GM19025 (cell line): ENCODE measurements at regions not wholly inside any gene's neighbourhood (a gene's known extent, or its start where the extent isn't known, plus 50 kb on each side); places are given as distances from the start of the nearest gene placed in this dataset.
"Not testable (repeated sequence)": the region's sequence is repeated elsewhere in the genome, so short reads cannot be mapped to it uniquely, and the experiment has no call there.

ENCODE experiments used
- ATAC-seq: cut with Tn5 transposase; IDR thresholded peaks from one replicate; pipeline ENCODE4 v1.9.1; 2021; ENCODE audit warnings: mild to moderate bottlenecking, low read depth, moderate library complexity; ENCODE audit not compliant: unreplicated experiment

DNA sequence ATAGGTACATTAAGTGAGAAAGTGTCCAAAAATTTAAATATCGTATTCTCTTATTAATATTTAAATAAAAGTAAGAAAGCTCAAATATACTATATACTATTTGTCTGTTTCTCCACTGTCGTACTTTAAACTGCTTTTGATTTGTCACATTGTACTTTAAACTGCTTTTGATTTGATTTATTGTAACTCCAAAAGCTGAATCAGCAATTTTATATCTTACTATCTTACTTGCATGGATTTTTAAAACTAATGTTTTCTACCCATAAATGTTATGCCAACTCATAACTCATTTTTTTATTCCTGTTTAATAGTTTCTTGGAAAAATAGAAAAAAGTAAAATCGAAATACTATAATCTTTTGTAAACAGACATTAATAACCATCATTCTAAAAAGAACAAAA, 1128.2 kb upstream of the ACVR2A start:
- ATAC-seq = no peak

DNA sequence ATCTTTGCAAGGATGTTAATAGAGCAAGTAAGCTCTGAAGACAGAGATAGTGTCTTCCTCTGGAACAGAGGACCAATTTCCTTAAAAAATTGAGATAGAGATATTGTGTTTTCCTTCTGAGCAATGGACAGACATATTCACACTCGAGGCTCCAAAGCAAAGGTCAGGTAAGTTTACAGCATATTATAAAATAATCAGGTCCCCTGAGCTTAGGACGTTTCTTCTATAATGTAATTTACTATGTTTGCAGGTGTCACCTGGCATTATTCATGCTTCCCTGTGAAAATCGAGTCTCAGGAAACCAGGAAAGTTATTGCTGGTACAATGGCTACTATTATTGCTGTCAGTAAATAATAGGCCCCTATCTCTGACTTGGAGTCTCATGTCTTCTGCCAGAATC, 1135.8 kb upstream of the ACVR2A start:
- no peak for ATAC-seq

DNA sequence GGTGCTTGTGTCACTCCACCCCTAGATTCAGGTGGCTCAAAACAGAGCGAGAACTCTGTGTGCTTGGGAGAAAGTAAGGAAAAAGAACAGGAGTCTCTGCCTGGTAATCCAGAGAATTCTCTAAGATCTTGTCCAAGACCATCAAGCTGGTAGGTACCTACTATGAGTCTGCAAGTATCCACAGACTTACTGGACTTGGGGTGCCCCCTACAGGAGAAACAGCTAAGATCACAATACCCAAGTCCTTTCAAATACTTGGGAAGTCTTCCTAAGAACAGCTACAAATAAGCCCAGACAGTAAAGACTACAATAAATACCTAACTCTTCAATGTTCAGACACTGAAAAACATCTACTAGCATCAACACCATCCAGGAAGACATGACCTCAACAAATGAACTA, 1143.6 kb upstream of the ACVR2A start:
- no peak for ATAC-seq

DNA sequence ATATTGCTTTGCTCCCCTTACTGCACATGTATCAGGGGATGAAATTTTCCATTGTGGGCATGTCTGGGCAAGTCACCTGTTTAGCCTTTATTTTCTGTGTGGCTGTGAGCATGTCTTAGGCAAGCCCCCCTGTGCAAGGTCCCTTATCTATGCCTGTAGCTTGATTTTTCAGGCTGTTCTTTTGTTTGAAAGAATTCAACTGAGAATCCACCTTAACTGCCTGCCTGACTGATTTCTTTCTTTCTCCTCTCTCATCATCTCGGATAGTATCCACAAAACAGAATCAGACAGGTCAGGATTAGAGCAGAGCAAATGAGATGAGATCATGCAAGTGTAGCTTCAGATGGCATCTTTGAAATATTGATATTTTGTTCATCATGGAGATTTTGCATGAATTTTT, 1147.5 kb upstream of the ACVR2A start:
- ATAC-seq = no peak

DNA sequence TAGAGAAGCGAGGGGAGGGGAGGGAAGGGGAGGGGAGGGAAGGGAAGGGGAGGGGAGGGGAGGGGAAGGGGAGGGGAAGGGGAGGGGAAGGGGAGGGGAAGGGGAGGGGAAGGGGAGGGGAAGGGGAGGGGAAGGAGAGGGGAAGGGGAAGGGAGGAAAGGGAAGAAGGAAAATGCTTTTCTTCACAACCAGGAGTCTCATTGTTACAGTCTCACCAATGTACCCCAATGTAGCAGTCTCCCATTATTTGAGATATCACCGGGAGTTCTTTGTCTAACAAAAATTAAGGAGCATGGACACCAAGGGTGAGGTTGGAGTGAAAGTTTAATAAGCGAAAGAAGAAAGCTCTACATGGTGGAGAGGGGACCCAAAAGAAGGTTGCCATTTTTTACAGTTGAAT, 1148.0 kb upstream of the ACVR2A start:
- ATAC-seq = not testable (repeated sequence)

DNA sequence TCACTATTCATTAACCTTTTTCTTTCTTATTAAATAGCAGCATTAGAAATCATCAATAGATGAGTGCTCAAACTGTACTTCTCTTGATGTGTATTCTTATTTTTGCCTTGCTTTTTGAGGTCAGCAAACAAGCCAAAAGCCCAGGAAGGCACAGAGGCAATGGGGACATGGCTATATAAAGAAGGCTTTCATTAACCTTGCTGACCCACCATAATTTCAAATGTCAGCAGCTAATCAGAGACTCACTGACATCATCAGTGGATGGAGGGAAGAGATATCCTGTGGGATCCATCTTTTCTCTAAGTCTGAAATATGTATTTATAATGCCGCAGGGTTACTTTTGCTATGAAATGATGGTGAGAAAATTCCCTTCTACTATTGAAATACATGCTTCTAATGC, 1162.8 kb upstream of the ACVR2A start:
- no peak for ATAC-seq

DNA sequence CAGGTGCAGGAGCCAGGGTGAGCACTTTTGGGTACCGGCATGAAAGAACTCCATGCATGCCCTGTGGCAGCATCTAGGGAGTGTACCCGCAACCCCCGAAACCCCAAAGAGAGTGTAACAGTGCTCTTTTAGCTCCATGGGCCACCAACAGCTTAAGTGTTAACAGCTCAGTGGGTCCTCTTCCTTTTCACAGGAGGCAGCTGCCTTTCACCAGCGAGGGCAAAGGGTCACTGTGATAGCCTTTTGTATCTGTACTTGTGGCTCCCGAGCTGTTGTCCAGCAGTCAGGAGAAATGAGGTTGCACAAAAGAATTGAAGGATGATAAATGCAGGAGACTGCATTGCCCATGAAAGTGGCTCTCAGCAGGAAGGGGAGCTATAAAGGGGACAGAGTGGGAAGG, 1166.3 kb upstream of the ACVR2A start:
- no peak for ATAC-seq

DNA sequence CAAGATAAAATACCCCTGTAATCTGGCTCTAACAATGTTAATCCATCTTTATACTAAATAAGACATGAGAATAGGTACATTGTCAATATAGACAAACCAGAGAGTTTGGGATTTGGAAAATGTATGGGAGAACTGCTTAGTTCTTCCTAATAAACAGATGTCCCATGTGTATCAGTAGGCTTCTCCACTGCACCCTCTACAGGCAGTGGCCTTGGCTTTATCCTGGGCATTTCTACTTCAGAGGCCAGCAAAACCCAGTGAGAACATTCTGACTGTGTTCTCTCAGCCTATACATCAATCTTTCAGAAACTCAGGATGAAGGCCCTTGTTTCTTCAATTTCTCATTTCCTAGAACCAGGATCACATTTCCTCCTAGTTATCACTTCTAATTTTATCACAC, 1167.5 kb upstream of the ACVR2A start:
- no peak for ATAC-seq

DNA sequence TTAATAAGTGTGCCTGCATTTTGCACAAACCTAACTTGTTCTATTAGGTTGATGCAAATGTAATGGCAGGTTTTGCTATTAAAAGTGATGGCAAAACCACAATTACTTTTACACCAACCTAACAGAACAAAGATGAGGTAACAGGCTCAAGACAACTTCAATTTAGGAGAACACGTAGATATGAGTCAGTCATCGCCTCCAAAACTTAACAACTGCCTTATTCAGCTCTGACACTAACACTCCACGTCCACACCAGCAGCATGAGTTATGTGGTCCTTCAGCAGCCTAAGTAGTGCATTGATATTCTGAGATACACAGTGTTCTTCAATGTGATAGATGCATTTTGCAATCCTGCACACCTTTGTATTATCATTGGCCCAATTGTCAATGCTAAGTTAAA, 1175.1 kb upstream of the ACVR2A start:
- no peak for ATAC-seq

DNA sequence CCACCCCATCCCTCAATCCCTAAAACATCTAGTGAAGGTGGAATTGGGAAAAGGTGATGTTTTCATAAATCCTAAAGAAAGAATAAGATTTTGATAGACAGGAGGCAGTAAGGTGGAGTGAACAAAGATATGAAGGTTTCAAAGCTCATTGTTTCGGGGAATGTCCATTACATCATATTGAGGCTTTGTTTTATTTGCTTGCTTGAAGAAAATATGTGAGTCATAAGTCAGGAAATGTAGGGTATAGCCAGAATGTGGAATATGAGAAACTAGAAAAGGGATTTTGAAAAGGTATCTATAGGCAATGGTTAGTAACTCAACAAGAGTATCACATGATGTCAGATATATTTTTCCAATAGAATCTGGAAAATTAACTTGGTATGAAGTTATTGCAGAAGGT, 1178.5 kb upstream of the ACVR2A start:
- ATAC-seq = no peak

DNA sequence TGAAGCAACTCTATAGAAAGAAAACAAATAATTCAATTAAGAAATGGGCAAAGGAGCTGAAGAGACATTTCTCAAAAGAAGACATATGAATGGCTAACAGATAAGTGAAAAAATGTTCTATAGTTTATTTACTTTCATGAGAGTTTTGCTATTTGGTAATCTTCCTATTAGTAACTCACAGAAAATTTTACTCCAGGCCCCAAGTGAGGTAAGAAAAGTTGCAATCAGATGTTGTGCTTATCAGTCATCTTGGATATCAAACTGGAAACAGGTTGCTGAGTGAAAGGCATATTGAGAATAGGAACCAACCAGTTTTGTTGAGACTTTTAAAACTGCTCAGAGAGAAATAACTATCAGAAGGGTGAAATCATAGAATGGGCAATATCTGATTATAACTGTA, 1179.0 kb upstream of the ACVR2A start:
- no peak for ATAC-seq

DNA sequence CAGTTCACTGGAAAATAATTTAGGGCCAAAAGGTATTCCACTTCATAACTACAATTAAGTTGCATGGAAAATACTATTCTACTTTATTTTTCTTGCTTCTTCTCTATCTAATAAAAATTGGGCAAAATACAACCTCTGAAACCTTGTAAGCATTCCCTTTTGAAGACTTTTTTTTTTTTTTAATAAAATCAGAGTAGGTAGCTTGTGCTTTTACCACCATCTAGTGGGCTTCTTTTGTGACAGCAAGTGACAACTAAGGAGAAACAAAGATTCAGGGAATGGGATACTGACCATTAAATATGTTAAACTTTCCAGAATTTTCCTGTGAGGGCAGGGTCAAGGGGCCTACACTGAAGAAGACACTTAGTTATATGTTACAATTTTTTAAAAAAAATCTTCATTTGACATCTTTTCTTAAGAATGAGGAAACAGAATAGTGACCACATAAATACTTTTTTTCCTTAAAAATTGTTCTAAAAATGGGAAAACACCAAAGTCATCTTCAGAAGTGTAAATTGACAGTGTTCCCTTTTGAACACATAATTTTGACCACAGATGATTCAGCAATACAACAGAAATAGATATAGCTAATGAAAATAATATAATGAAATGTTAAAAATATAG, 1183.2 kb upstream of the ACVR2A start:
- no peak for ATAC-seq

DNA sequence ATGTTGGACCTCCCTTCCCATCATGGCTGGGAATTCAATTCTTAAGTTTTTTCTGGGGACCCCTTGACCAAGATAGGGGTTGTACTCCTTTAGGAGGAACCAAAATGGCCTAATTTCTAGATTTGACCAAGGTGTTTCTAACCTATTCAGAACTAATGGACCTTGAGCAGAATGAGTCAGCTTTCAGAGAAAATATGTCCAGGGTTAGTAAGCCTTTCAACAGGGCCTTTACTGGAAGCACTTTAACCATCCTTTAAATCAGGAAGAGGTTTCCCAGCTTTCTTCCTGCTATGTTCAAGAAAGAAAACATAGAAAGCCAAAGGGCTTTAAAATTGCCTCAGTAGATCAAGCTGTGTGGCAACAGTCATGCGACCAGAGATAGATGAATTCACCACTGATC, 1184.9 kb upstream of the ACVR2A start:
- no peak for ATAC-seq

DNA sequence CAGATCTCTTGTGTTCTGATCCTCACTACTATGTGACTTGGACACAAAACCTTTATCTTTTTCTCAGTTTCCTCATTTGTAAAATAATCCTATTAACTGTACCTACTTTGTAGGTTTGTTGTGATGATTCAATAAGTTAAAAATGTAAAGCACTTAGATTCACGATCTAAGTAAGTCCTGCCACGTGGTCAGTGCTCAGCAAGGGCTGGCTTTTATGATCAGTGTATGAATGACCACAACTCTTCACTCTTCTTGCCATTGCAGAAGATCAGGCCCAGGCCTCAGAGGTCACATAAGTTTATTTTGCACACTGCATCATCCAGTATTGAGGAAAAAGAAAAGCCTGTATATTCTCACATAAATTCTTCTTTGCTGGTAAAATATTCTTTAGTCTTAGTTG, 1192.5 kb upstream of the ACVR2A start:
- ATAC-seq = no peak

DNA sequence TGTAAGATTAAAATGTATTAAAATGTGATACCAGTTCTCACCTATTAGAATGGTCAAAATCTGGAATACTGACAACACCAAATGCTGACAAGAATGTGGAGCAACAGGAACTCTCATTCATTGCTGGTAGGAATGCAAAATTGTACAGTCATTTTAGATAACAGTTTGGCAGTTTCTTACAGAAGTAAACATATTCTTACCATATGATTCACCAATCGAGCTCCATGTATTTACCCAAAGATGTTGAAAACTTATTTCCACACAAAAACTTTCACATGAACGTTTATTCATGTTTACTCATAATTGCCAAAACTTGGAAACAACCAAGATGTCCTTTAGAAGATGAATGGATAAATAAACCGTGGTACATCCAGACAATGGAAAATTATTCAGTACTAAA, 1193.5 kb upstream of the ACVR2A start:
- no peak for ATAC-seq

DNA sequence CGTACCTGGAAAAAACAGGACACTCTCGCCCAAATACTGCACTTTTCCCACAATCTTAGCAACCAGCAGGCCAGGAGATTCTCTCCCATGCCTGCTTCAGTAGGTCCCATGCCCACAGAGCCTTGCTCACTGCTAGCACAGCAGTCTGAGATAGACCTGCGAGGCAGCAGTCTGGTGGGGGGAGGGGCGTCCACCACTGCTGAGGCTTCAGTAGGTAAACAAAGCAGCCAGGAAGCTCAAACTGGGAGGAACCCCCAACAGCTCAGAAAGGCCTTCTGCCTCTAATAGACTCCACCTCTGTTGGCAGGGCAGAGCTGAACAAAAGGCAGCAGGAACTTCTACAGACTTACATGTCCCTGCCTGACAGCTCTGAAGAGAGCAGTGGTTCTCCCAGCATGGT, 1202.8 kb upstream of the ACVR2A start:
- no peak for ATAC-seq

DNA sequence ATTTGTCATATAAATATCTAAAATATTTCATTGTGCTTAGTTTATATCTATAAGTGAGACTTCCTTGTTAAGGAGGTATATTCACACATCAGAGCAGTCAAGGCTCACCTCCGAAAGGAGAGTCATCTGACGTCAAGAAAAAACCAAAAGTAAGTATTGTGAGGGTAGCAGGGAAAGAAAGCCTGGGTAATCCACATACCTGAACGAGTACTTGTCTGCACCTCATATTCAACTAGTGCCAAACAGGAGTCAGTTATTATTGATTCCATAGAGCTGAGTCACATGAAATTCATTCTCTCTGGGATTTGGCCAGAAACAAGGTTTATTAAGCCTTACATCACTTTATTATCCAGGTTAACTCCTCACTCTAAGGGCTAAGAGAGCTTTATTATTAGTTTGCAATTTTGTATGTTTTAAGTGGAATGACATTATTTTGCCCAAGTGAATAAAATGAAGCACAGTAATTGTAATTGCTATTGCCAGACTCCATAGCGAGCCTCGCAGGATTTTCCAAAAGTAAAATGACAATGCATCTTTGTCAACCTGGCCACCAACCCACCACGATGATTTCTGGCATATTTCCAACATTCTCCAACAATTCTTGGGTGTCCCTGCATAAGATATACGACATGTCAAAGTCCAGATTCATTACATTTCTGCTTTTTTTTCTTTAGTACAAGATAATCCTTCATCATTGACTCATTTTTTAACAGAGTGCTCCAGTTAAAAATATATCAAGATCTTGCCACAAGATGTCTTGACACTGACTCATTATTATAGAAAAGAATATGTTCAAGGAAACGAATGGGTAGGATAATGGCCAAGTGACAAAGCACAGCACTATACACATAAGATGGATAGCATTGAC, 1210.4 kb upstream of the ACVR2A start:
- ATAC-seq = no peak

DNA sequence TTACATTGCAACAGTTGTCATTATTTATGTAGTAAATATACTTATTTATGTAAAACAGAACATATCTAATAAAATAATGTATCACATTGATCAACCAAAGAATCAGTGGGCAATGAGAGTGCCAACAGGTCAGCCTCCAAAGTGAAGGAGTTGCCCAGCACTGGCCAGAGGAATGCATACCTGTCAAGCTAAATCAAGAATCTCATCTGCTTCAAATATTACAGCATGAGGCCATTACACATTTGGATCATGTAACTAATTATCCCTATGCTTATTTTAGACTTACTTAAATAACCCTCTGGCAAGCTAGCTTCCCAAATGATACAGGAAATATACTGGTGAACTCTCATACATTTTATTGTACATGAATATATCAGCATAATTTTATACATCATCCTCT, 1211.7 kb upstream of the ACVR2A start:
- no peak for ATAC-seq

DNA sequence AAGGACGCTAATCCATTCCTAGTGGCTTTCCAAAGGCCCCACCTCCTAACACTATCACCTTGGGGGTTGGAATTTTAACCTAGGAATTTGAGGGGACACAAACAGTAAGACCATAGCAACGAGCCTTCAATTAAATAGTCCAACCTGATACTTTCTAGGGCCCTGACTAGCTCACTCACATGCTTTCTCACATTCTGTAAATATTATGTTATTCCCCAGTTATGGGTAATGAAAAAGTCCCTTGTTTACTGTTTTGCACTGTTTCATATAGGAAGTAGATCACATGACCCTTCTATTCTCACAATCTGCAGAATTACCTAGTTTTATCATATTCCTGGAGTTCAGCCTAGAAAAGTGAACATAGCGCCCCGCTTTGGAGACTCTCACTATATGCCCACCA, 1212.1 kb upstream of the ACVR2A start:
- no peak for ATAC-seq

DNA sequence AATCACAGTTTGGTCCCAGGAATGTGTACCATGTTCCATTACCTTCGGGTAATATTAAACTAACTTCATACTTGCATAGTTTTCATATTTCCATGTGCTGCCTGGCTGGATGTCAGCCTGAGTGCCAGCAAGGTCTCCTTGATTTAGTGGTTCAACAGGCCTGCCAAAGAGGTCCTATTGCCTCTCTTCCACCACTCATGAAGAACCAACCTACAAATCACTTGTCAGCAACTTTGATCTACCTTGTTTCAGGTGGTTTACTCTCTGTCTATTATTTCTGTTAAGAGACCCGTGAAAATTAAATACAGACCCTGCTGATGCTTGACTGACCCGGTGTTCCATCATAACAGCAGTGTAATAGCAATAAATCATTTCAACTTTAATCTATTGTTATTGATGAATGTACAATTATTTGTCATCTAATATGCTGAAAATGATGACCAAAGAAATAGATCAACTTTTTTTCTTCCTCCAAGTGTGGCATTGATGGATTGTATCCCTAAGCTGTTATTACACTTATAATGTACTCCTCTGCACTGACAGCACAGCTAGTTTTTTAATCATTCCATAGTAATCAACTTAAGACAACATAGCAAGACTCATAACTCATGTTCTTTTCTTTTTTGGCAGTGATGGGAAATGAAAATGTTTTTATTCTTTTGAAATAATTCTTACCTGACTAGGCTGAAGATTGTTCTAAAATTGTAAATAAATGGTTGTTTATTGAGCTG, 1220.2 kb upstream of the ACVR2A start:
- ATAC-seq = no peak

DNA sequence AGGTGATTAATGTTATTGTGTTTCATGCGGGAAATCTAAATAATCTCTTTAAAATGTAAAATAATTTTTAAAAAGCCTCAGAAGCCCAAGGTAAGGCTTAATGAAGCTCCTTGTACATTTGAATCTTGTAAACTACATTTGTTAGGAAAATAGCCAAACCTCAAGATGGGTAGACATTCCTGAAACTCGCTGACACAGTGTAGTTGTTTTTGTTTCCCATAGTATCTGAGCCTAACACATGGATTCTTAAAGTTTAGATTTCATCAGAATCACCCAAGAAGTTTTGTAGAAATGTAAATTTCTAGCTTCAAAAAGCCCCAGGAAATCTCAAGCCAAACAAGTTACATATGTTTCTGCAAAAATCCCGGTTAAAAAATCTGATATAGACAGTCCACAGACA, 1221.1 kb upstream of the ACVR2A start:
- ATAC-seq = no peak

DNA sequence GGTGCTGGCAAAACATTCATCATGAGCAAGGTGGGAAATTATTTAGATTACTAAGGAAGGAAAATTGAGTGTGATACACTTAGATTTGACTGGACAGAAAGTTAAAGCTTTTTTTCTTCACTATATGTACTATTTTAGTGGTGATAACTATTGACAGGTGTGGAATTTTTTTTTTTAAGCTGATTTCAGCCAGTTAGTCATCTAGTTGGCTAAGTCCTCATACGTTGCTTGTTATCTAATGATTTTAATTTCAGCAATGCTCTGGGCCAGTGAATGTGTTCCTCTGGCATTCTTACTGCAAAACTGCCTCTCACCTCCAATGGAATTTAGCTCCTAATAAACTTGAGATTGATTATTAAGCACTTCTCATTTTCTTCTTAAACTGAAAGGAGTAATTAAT, 1223.2 kb upstream of the ACVR2A start:
- no peak for ATAC-seq
